IMR-90 (cell line): ENCODE measurements at regions not wholly inside any gene's neighbourhood (a gene's known extent, or its start where the extent isn't known, plus 50 kb on each side); places are given as distances from the start of the nearest gene placed in this dataset.
A peak's percentile ranks its signal among the peaks of the same experiment; 100 is the strongest.

Source experiments
- ATAC-seq: fragments of 200-7000 bp; cut with Tn5 transposase; 2 replicates; pipeline ENCODE4 v1.9.1; 2020; ENCODE audit warnings: low read depth, mild to moderate bottlenecking, moderate library complexity
- BruUV-seq: library from RNA; stranded (reverse); fragments of 400-500 nt; replicated peaks from 2 replicates; lab custom pipeline; 2021; lab: Mats Ljungman, UMichigan
- CTCF ChIA-PET: fragments of 300-600 bp; formaldehyde crosslinking; extraction: SDS; loops from one replicate; lab custom pipeline; 2021; ENCODE audit warnings: antibody characterized with exemption; lab: Yijun Ruan, JAX
- POLR2A ChIA-PET: fragments of 300-600 bp; sonication (Branson Sonifier 250); formaldehyde crosslinking; loops from one replicate; lab custom pipeline; 2022; ENCODE audit warnings: antibody characterized with exemption; ENCODE audit not compliant: unreplicated experiment; lab: Charles Lee
- DNase-seq: peaks from one replicate; pipeline ENCODE4 v3.0.0; 2013
- H2AFZ ChIP-seq: replicated peaks from 2 replicates; pipeline ENCODE3; 2013; ENCODE audit warnings: low read length, mild to moderate bottlenecking; ENCODE audit not compliant: poor library complexity
- H2AK5ac ChIP-seq: 2 replicates; pipeline ENCODE4 v1.6.1; 2013; ENCODE audit warnings: low read depth, low read length, inconsistent platforms
- H2AK9ac ChIP-seq: replicated peaks from 2 replicates; pipeline ENCODE3; 2013; ENCODE audit warnings: mild to moderate bottlenecking, low read depth, low read length, moderate library complexity; ENCODE audit not compliant: poor library complexity
- H2BK120ac ChIP-seq: 2 replicates; pipeline ENCODE4 v1.6.1; 2013; ENCODE audit warnings: low read depth, low read length, inconsistent platforms
- H2BK15ac ChIP-seq: 3 replicates; pipeline ENCODE4 v1.6.1; 2013; ENCODE audit warnings: low read depth, low read length, inconsistent platforms
- H2BK20ac ChIP-seq: 2 replicates; pipeline ENCODE4 v1.6.1; 2013; ENCODE audit warnings: low read depth, mild to moderate bottlenecking, inconsistent platforms, low read length, moderate library complexity
- H2BK5ac ChIP-seq: 2 replicates; pipeline ENCODE4 v1.6.1; 2013; ENCODE audit warnings: mild to moderate bottlenecking, low read depth, low read length, inconsistent platforms; ENCODE audit not compliant: poor library complexity, severe bottlenecking
- H3K14ac ChIP-seq: replicated peaks from 2 replicates; pipeline ENCODE4 v1.6.1; 2013; ENCODE audit warnings: low read depth, low read length, inconsistent platforms
- H3K18ac ChIP-seq: 2 replicates; pipeline ENCODE4 v1.6.1; 2013; ENCODE audit warnings: low read depth, low read length, control low read depth
- H3K23ac ChIP-seq: 2 replicates; pipeline ENCODE4 v1.6.1; 2013; ENCODE audit warnings: low read depth, low read length, inconsistent platforms
- H3K27ac ChIP-seq: 2 replicates; pipeline ENCODE4 v1.5.1; 2013; ENCODE audit warnings: mild to moderate bottlenecking, control low read depth, low read length; ENCODE audit not compliant: insufficient read depth
- H3K27me3 ChIP-seq: 2 replicates; pipeline ENCODE4 v1.6.1; 2013; ENCODE audit warnings: low read length; ENCODE audit not compliant: control insufficient read depth, insufficient read depth
- H3K36me3 ChIP-seq: 2 replicates; pipeline ENCODE4 v1.6.1; 2013; ENCODE audit warnings: low read length, mixed read lengths; ENCODE audit not compliant: control insufficient read depth, insufficient read depth
- H3K4ac ChIP-seq: 2 replicates; pipeline ENCODE4 v1.6.1; 2013; ENCODE audit warnings: low read depth, low read length, inconsistent platforms
- H3K4me1 ChIP-seq: 2 replicates; pipeline ENCODE4 v1.6.1; 2013; ENCODE audit warnings: low read length, mixed read lengths; ENCODE audit not compliant: control insufficient read depth, insufficient read depth
- H3K4me2 ChIP-seq: 2 replicates; pipeline ENCODE4 v1.6.1; 2013; ENCODE audit warnings: low read depth, mild to moderate bottlenecking, control low read depth, low read length, moderate library complexity
- H3K4me3 ChIP-seq: 2 replicates; pipeline ENCODE4 v1.5.1; 2013; ENCODE audit warnings: low read depth, mild to moderate bottlenecking, control low read depth, low read length, moderate library complexity; ENCODE audit not compliant: insufficient read depth
- H3K56ac ChIP-seq: 2 replicates; pipeline ENCODE4 v1.6.1; 2013; ENCODE audit warnings: low read length, inconsistent platforms; ENCODE audit not compliant: insufficient read depth; ENCODE audit errors: extremely low read depth
- H3K79me1 ChIP-seq, 2 experiments: 2 replicates each; pipeline ENCODE4 v1.6.1; 2013; ENCODE audit warnings: low read length in 2 of 2, inconsistent platforms in 1 of 2, low read depth in 1 of 2
- H3K9ac ChIP-seq: 2 replicates; pipeline ENCODE4 v1.6.1; 2013; ENCODE audit warnings: low read depth, low read length, control low read depth
- H3K9me1 ChIP-seq: 2 replicates; pipeline ENCODE4 v1.6.1; 2013; ENCODE audit warnings: low read length, inconsistent platforms; ENCODE audit not compliant: insufficient read depth
- H3K9me3 ChIP-seq: 2 replicates; pipeline ENCODE4 v1.6.1; 2013; ENCODE audit warnings: low read length; ENCODE audit not compliant: control insufficient read depth, insufficient read depth
- H4K20me1 ChIP-seq: 2 replicates; pipeline ENCODE4 v1.6.1; 2013; ENCODE audit warnings: low read length, inconsistent platforms; ENCODE audit not compliant: insufficient read depth
- H4K5ac ChIP-seq: 2 replicates; pipeline ENCODE4 v1.6.1; 2013; ENCODE audit warnings: mild to moderate bottlenecking, low read depth, low read length, control low read depth
- H4K8ac ChIP-seq, 2 experiments: 2 replicates each; pipeline ENCODE4 v1.6.1; 2013; ENCODE audit warnings: low read depth in 2 of 2, low read length in 2 of 2, control low read depth in 1 of 2, inconsistent platforms in 1 of 2
- H4K91ac ChIP-seq: 2 replicates; pipeline ENCODE4 v1.6.1; 2013; ENCODE audit warnings: low read depth, low read length, inconsistent platforms; ENCODE audit not compliant: insufficient read depth
- BHLHE40 ChIP-seq: fragments of 150-350 bp; IDR thresholded peaks from 2 replicates; pipeline ENCODE4 v1.6.1; 2016; ENCODE audit warnings: mild to moderate bottlenecking, low read depth, low read length
- CEBPB ChIP-seq: IDR thresholded peaks from 2 replicates; pipeline ENCODE4 v1.6.1; 2012; ENCODE audit warnings: low read depth, low read length, improper control_type of control experiment
- CHD1 ChIP-seq: IDR thresholded peaks from 2 replicates; pipeline ENCODE4 v1.6.1; 2012; ENCODE audit warnings: low read depth, low read length, improper control_type of control experiment
- CTCF ChIP-seq: conservative IDR thresholded peaks from 2 replicates; pipeline ENCODE4 v1.5.1; 2012; ENCODE audit warnings: mild to moderate bottlenecking, low read depth, low read length, improper control_type of control experiment
- ELK1 ChIP-seq: fragments of 150-350 bp; IDR thresholded peaks from 2 replicates; pipeline ENCODE4 v1.6.1; 2016; ENCODE audit warnings: low read depth, mild to moderate bottlenecking, low read length, moderate library complexity, borderline replicate concordance
- FOS ChIP-seq: fragments of 150-350 bp; IDR thresholded peaks from 2 replicates; pipeline ENCODE4 v1.6.1; 2016; ENCODE audit warnings: low read depth, low read length
- MAFK ChIP-seq: IDR thresholded peaks from 2 replicates; pipeline ENCODE4 v1.6.1; 2012; ENCODE audit warnings: low read depth, low read length, improper control_type of control experiment
- MAZ ChIP-seq: IDR thresholded peaks from 2 replicates; pipeline ENCODE4 v1.6.1; 2012; ENCODE audit warnings: low read depth, mild to moderate bottlenecking, low read length, improper control_type of control experiment, moderate library complexity, borderline replicate concordance
- MXI1 ChIP-seq: IDR thresholded peaks from 2 replicates; pipeline ENCODE4 v1.6.1; 2012; ENCODE audit warnings: low read depth, mild to moderate bottlenecking, low read length, moderate library complexity, borderline replicate concordance
- NFE2L2 ChIP-seq: fragments of 150-350 bp; IDR thresholded peaks from 2 replicates; pipeline ENCODE4 v1.6.1; 2016; ENCODE audit warnings: low read depth, mild to moderate bottlenecking, low read length
- RAD21 ChIP-seq: IDR thresholded peaks from 2 replicates; pipeline ENCODE4 v1.6.1; 2012; ENCODE audit warnings: low read length, improper control_type of control experiment
- RCOR1 ChIP-seq: IDR thresholded peaks from 2 replicates; pipeline ENCODE4 v1.6.1; 2012; ENCODE audit warnings: mild to moderate bottlenecking, low read length, improper control_type of control experiment; ENCODE audit not compliant: insufficient replicate concordance
- RFX5 ChIP-seq: IDR thresholded peaks from 2 replicates; pipeline ENCODE4 v1.8.0; 2012; ENCODE audit warnings: low read depth, mild to moderate bottlenecking, low read length, moderate library complexity
- USF2 ChIP-seq: fragments of 150-350 bp; IDR thresholded peaks from 2 replicates; pipeline ENCODE4 v1.6.1; 2017; ENCODE audit warnings: mild to moderate bottlenecking, antibody characterized with exemption, low read length, low read depth
- WGBS, 2 experiments: methylation state at CpG; one replicate each; pipeline versions ENCODE4 v1.1.5 to v1.1.7; 2013; ENCODE audit warnings: missing lambda C conversion rate in 2 of 2; ENCODE audit not compliant: insufficient read length in 1 of 2; ENCODE audit errors: extremely low coverage in 2 of 2; 5-methylcytosine and 5-hydroxymethylcytosine counted together
- dilution Hi-C: fragments of 300-500 bp; cut with HindIII; formaldehyde crosslinking; loops from one replicate; pipeline ENCODE4 v1.14.3; 2018; ENCODE audit warnings: low sequenced_read_pairs; ENCODE audit not compliant: unreplicated experiment
- in situ Hi-C: fragments of 300-500 bp; cut with MboI; formaldehyde crosslinking; loops from 3 replicates; pipeline ENCODE4 v1.14.3; 2019; ENCODE audit warnings: low sequenced_read_pairs, inconsistent platforms, mixed read lengths
- intact Hi-C: fragments of 100-400 bp; cut with micrococcal nuclease; formaldehyde crosslinking; loops from 2 replicates; pipeline ENCODE4 v1.10.0; 2022

- in situ Hi-C loops (no loop called here), dilution Hi-C loops (no loop called here), intact Hi-C loops (no loop called here)
- H3K27ac ChIP-seq, result peak overlapping the region; percentile 93
- H2BK5ac ChIP-seq, result peak overlapping the region; percentile 96
- H2AK9ac ChIP-seq, result peak overlapping the region; percentile 58
- BruUV-seq, result no TSS peak
- peak overlapping the region; percentile 67 for H3K9ac ChIP-seq
- H3K4ac ChIP-seq, result peak overlapping the region; percentile 100
- H3K4me3 ChIP-seq, result no peak overlapping the region
- peaks cover 40% of the 10 kb centered on the region for H3K9me1 ChIP-seq
- H4K5ac ChIP-seq, result peak overlapping the region; percentile 69
- peaks cover 2% of the 10 kb centered on the region; the same call in 1 of the 2 replicates for H3K9me3 ChIP-seq
- H2BK20ac ChIP-seq, result peak overlapping the region; percentile 100
- H4K8ac ChIP-seq, result peak overlapping the region; percentile 69 to 94
- H3K56ac ChIP-seq, result peak overlapping the region; percentile 96
- peak; percentile 86 for DNase-seq
- ChIA-PET CTCF (interaction anchor here (0.8 kb wide), 1 partner anchor 66 kb away, joined by 3 read pairs; no protein-coding TSS in a partner anchor), POLR2A (no interaction called here)
- H2BK15ac ChIP-seq, result peak overlapping the region; percentile 99
- H2AK5ac ChIP-seq, result peak overlapping the region; percentile 96
- no CpG with 5 or more reads among the region's 9 CpGs for WGBS, 2 experiments
- H4K91ac ChIP-seq, result peak overlapping the region; percentile 99
- peak overlapping the region; percentile 100 for H3K23ac ChIP-seq
- H3K4me2 ChIP-seq, result no peak overlapping the region; the same call in 1 of the 2 replicates
- peak overlapping the region; percentile 69 for H2AFZ ChIP-seq
- H3K36me3 ChIP-seq, result no peaks in the 10 kb centered on the region
- peaks cover 0 to 30% of the 10 kb centered on the region in 2 experiments; a peak in 3 of 4 replicates for H3K79me1 ChIP-seq
- peaks cover 31% of the 10 kb centered on the region for H3K4me1 ChIP-seq
- H3K18ac ChIP-seq, result peak overlapping the region; percentile 94
- peak overlapping the region; percentile 98 for H3K14ac ChIP-seq
- H4K20me1 ChIP-seq, result no peaks in the 10 kb centered on the region
- peak; percentile 35 for ATAC-seq
- peak overlapping the region; percentile 100 for H2BK120ac ChIP-seq
- no peaks in the 10 kb centered on the region for H3K27me3 ChIP-seq
- TF ChIP-seq FOS, result 0 out of 2 replicates have a peak, but pooled peaks have one; percentile 24
- TF ChIP-seq BHLHE40, result no peak
- TF ChIP-seq CEBPB, result no peak
- TF ChIP-seq RCOR1, result peak; percentile 96
- TF ChIP-seq MAZ, result no peak
- TF ChIP-seq RAD21, result no peak
- no peak for TF ChIP-seq ELK1
- TF ChIP-seq CHD1, result no peak
- no peak for TF ChIP-seq MAFK
- no peak for TF ChIP-seq MXI1
- TF ChIP-seq CTCF, result no peak
- no peak for TF ChIP-seq NFE2L2
- no peak for TF ChIP-seq RFX5
- no peak for TF ChIP-seq USF2
Observed at GRCh38 chr2:30367232-30368070, 79.6 kb upstream of the LCLAT1 start.
